Mesendoderm (in vitro differentiated cells): ENCODE measurements at regions not wholly inside any gene's neighbourhood (a gene's known extent, or its start where the extent isn't known, plus 50 kb on each side); places are given as distances from the start of the nearest gene placed in this dataset.

ENCODE experiments used
- DNase-seq: peaks from one replicate; pipeline ENCODE4 v3.0.0; 2013
- H2AK5ac ChIP-seq: 2 replicates; pipeline ENCODE4 v1.6.1; 2013; ENCODE audit warnings: low read length, inconsistent platforms
- H2BK120ac ChIP-seq: 2 replicates; pipeline ENCODE4 v1.6.1; 2013; ENCODE audit warnings: low read depth, mild to moderate bottlenecking, low read length, moderate library complexity, mixed read lengths
- H2BK15ac ChIP-seq: replicated peaks from 2 replicates; pipeline ENCODE4 v1.6.1; 2013; ENCODE audit warnings: low read depth, mild to moderate bottlenecking, moderate library complexity
- H2BK5ac ChIP-seq: 2 replicates; pipeline ENCODE4 v1.6.1; 2013; ENCODE audit warnings: low read length, inconsistent platforms
- H3K18ac ChIP-seq: 2 replicates; pipeline ENCODE4 v1.6.1; 2013; ENCODE audit warnings: mild to moderate bottlenecking, low read length, mixed read lengths
- H3K23ac ChIP-seq: one replicate; pipeline ENCODE4 v1.6.1; 2013; ENCODE audit warnings: low read length
- H3K27ac ChIP-seq: 2 replicates; pipeline ENCODE4 v1.5.1; 2013; ENCODE audit warnings: low read depth, mild to moderate bottlenecking, inconsistent platforms, low read length, moderate library complexity
- H3K27me3 ChIP-seq: 2 replicates; pipeline ENCODE4 v1.6.1; 2013; ENCODE audit warnings: low read length, control low read depth, mild to moderate bottlenecking, inconsistent platforms; ENCODE audit not compliant: insufficient read depth, poor library complexity
- H3K36me3 ChIP-seq: 2 replicates; pipeline ENCODE4 v1.6.1; 2013; ENCODE audit warnings: low read length, inconsistent platforms; ENCODE audit not compliant: control insufficient read depth, insufficient read depth
- H3K4ac ChIP-seq: one replicate; pipeline ENCODE4 v1.6.1; 2013; ENCODE audit warnings: low read depth, mild to moderate bottlenecking, low read length, moderate library complexity
- H3K4me1 ChIP-seq: 2 replicates; pipeline ENCODE4 v1.6.1; 2013; ENCODE audit warnings: low read depth, low read length, inconsistent platforms; ENCODE audit not compliant: control insufficient read depth
- H3K4me2 ChIP-seq: 2 replicates; pipeline ENCODE4 v1.6.1; 2013; ENCODE audit warnings: low read length
- H3K4me3 ChIP-seq: 2 replicates; pipeline ENCODE4 v1.5.1; 2013; ENCODE audit warnings: mild to moderate bottlenecking, low read length
- H3K56ac ChIP-seq: one replicate; pipeline ENCODE4 v1.6.1; 2013; ENCODE audit warnings: low read length
- H3K79me1 ChIP-seq: 2 replicates; pipeline ENCODE4 v1.6.1; 2013; ENCODE audit warnings: low read length, inconsistent platforms
- H3K79me2 ChIP-seq: 2 replicates; pipeline ENCODE4 v1.6.1; 2013; ENCODE audit warnings: mild to moderate bottlenecking, low read length; ENCODE audit not compliant: control insufficient read depth, insufficient read depth
- H3K9ac ChIP-seq: 2 replicates; pipeline ENCODE4 v1.6.1; 2013; ENCODE audit warnings: low read length, inconsistent platforms
- H4K5ac ChIP-seq: one replicate; pipeline ENCODE4 v1.6.1; 2013; ENCODE audit warnings: low read length
- H4K8ac ChIP-seq: one replicate; pipeline ENCODE4 v1.6.1; 2013; ENCODE audit warnings: low read depth, mild to moderate bottlenecking, control low read depth, low read length, moderate library complexity
- WGBS: extraction: QIAGEN DNeasy Blood & Tissue Kit; methylation state at CpG from one replicate; pipeline ENCODE4 v1.1.7; 2013; ENCODE audit warnings: low lambda C conversion rate, missing lambda C conversion rate; ENCODE audit not compliant: insufficient coverage; ENCODE audit errors: extremely low coverage; 5-methylcytosine and 5-hydroxymethylcytosine counted together

GRCh38 chr17:70259400-70259799, 90.1 kb downstream of the KCNJ2 start:
- DNase-seq = no peak
- Histone ChIP-seq H3K36me3 (no peaks in the 10 kb centered on the region), H3K27me3 (no peaks in the 10 kb centered on the region), H2BK120ac (no peak overlapping the region), H3K4ac (no peak overlapping the region), H4K5ac (no peak overlapping the region), H3K4me1 (no peaks in the 10 kb centered on the region), H3K4me3 (no peak overlapping the region), H3K79me2 (no peaks in the 10 kb centered on the region), H3K4me2 (no peak overlapping the region), H3K9ac (no peak overlapping the region), H3K79me1 (no peaks in the 10 kb centered on the region), H2BK5ac (no peak overlapping the region), H2BK15ac (no peak overlapping the region), H3K27ac (no peak overlapping the region), H2AK5ac (no peak overlapping the region), H4K8ac (no peak overlapping the region), H3K18ac (no peak overlapping the region), H3K23ac (no peak overlapping the region), H3K56ac (no peak overlapping the region)
- no CpG with 5 or more reads among the region's 3 CpGs for WGBS

DNA sequence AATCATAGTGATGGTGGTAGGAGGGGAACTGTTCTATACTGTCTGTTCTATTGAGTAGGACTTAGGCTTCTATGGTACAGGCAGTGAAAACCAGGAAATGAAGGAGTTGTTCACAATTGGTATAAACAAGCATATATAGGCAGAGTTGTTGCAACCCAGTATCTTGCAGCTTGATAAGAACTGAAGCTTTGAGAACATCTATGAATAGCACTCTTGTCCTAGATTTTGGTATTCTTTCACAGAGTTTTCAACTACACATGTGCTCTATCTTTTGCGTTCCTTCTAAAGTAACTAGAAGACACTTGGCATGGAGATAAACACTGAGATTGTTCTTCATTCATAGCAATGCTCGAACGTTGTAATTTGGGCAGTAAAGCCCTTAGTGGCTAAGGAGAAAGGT, 91.8 kb downstream of the KCNJ2 start:
- Histone ChIP-seq H3K4me1 (no peaks in the 10 kb centered on the region), H3K4me3 (no peak overlapping the region), H2AK5ac (no peak overlapping the region), H3K79me1 (no peaks in the 10 kb centered on the region), H3K9ac (no peak overlapping the region), H3K56ac (no peak overlapping the region), H2BK15ac (no peak overlapping the region), H3K18ac (no peak overlapping the region), H4K8ac (no peak overlapping the region), H3K27ac (no peak overlapping the region), H3K27me3 (no peaks in the 10 kb centered on the region), H3K4ac (no peak overlapping the region), H2BK5ac (no peak overlapping the region), H2BK120ac (no peak overlapping the region), H3K79me2 (no peaks in the 10 kb centered on the region), H3K4me2 (no peak overlapping the region), H3K23ac (no peak overlapping the region), H3K36me3 (no peaks in the 10 kb centered on the region), H4K5ac (no peak overlapping the region)
- no peak for DNase-seq
- WGBS = no CpG with 5 or more reads among the region's 3 CpGs

- Histone ChIP-seq H4K5ac (no peak overlapping the region), H3K79me2 (no peaks in the 10 kb centered on the region), H3K79me1 (no peaks in the 10 kb centered on the region), H3K56ac (no peak overlapping the region), H3K4me2 (no peak overlapping the region), H3K18ac (no peak overlapping the region), H3K27me3 (no peaks in the 10 kb centered on the region), H2BK15ac (no peak overlapping the region), H2BK5ac (no peak overlapping the region), H3K4me1 (no peaks in the 10 kb centered on the region), H3K4ac (no peak overlapping the region), H4K8ac (no peak overlapping the region), H3K4me3 (no peak overlapping the region), H2BK120ac (no peak overlapping the region), H3K9ac (no peak overlapping the region), H2AK5ac (no peak overlapping the region), H3K36me3 (no peaks in the 10 kb centered on the region), H3K27ac (no peak overlapping the region), H3K23ac (no peak overlapping the region)
- DNase-seq = no peak
- WGBS = no CpG with 5 or more reads among the region's 2 CpGs
Measured at GRCh38 chr17:70265471-70265870, 96.1 kb downstream of the KCNJ2 start.

DNA sequence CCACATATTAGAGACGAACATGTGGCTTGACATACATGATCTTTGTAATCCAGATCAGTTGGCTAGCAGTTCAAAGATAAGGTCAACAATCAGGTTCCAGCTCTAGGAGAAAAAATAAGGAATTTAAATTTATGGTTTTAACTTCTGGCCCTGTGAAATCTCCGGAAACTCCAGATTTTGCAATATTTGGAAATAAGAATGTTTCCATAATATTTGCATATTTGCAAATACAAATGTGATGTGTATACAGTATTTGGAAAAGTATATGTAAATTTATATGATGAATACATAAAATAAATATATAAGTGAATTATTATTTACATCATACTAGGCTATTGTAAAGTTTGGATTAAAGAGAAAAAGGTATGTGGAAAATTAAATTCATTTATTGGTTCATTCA, 97.1 kb downstream of the KCNJ2 start:
- H3K36me3 ChIP-seq = no peaks in the 10 kb centered on the region
- no peak for DNase-seq
- no peak overlapping the region for H3K4me2 ChIP-seq
- H3K18ac ChIP-seq = no peak overlapping the region
- no peaks in the 10 kb centered on the region for H3K27me3 ChIP-seq
- H4K5ac ChIP-seq = no peak overlapping the region
- no peak overlapping the region for H3K56ac ChIP-seq
- no peak overlapping the region for H3K27ac ChIP-seq
- no peak overlapping the region for H2BK15ac ChIP-seq
- no peak overlapping the region for H3K9ac ChIP-seq
- no peak overlapping the region for H2BK5ac ChIP-seq
- H3K4me3 ChIP-seq = no peak overlapping the region
- no peak overlapping the region for H3K23ac ChIP-seq
- H3K79me1 ChIP-seq = no peaks in the 10 kb centered on the region
- no peaks in the 10 kb centered on the region for H3K79me2 ChIP-seq
- no peak overlapping the region for H3K4ac ChIP-seq
- no peak overlapping the region for H2BK120ac ChIP-seq
- no peak overlapping the region for H4K8ac ChIP-seq
- no peak overlapping the region for H2AK5ac ChIP-seq
- H3K4me1 ChIP-seq = no peaks in the 10 kb centered on the region
- no CpG with 5 or more reads among the region's 2 CpGs for WGBS

DNA sequence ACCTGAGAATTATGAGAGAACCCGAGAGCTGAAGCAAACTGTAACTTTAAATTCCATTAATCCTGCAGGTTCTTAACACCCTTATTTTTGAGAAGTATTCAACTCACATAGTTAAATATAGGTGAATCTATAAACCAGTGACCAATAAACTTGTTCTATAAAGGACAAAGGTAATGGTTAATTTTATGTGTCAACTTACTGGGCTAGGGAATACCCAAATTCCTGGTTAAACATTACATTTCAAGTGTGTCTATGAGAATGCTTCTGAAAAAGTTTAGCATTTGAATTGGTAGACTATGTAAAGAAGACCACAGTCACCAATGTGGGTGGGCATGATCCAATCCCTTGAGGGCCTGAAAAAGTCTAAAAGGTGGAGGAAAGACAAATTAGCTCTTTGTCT, 99.1 kb downstream of the KCNJ2 start:
- Histone ChIP-seq H3K4me2 (no peak overlapping the region), H3K27ac (no peak overlapping the region), H3K4me1 (no peaks in the 10 kb centered on the region), H2BK15ac (no peak overlapping the region), H3K23ac (no peak overlapping the region), H3K4me3 (no peak overlapping the region), H3K18ac (no peak overlapping the region), H3K27me3 (no peaks in the 10 kb centered on the region), H4K5ac (no peak overlapping the region), H3K4ac (no peak overlapping the region), H2BK5ac (no peak overlapping the region), H3K79me1 (no peaks in the 10 kb centered on the region), H2BK120ac (no peak overlapping the region), H4K8ac (no peak overlapping the region), H3K79me2 (no peaks in the 10 kb centered on the region), H3K9ac (no peak overlapping the region), H3K56ac (no peak overlapping the region), H2AK5ac (no peak overlapping the region), H3K36me3 (no peaks in the 10 kb centered on the region)
- WGBS = no CpG with 5 or more reads among the region's 1 CpG
- no peak for DNase-seq

GRCh38 chr17:70270554-70270953, 101.2 kb downstream of the KCNJ2 start:
- no peak overlapping the region for H3K56ac ChIP-seq
- no peak overlapping the region for H3K4ac ChIP-seq
- whole genome bisulfite sequencing = no CpG with 5 or more reads among the region's 7 CpGs
- H3K27me3 ChIP-seq = no peaks in the 10 kb centered on the region
- H3K4me3 ChIP-seq = no peak overlapping the region
- no peak overlapping the region for H2BK15ac ChIP-seq
- no peak overlapping the region for H2BK5ac ChIP-seq
- H3K79me1 ChIP-seq = no peaks in the 10 kb centered on the region
- no peak overlapping the region for H4K8ac ChIP-seq
- no peaks in the 10 kb centered on the region for H3K79me2 ChIP-seq
- no peak overlapping the region for H2AK5ac ChIP-seq
- H3K4me1 ChIP-seq = no peaks in the 10 kb centered on the region
- DNase-seq = peak; percentile 9
- no peak overlapping the region for H3K27ac ChIP-seq
- no peak overlapping the region for H3K9ac ChIP-seq
- H3K4me2 ChIP-seq = no peak overlapping the region
- no peak overlapping the region for H4K5ac ChIP-seq
- no peak overlapping the region for H2BK120ac ChIP-seq
- H3K18ac ChIP-seq = no peak overlapping the region
- H3K36me3 ChIP-seq = no peaks in the 10 kb centered on the region
- no peak overlapping the region for H3K23ac ChIP-seq
